HG03196 (cell line): ENCODE measurements at regions not wholly inside any gene's neighbourhood (a gene's known extent, or its start where the extent isn't known, plus 50 kb on each side); places are given as distances from the start of the nearest gene placed in this dataset.
A peak's percentile ranks its signal among the peaks of the same experiment; 100 is the strongest.
"Not testable (repeated sequence)": the region's sequence is repeated elsewhere in the genome, so short reads cannot be mapped to it uniquely, and the experiment has no call there.

Source experiments
- ATAC-seq: cut with Tn5 transposase; IDR thresholded peaks from one replicate; pipeline ENCODE4 v1.9.1; 2021; ENCODE audit not compliant: unreplicated experiment

- no peak for ATAC-seq
Measured at GRCh38 chrY:21600170-21600569, 65.5 kb downstream of the RBMY1A1 start.

DNA sequence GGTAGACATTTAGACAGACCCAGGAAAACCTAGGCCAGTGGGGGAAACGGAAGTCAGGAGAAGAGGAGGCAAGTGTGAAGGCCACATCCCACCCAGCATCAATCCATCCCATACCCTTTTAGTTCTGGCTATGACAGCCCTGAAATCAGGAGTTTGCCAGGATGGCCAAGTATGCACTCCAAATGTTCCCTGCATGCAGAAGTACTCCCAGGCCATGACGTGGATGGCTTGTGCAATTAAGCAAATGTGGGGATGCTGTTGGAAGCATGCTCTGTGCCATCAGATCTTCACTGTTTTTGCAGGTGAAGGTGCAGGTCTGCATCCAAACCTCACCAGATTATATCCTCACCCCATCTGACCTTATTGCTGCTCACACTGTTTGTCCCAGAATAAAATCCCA lies 66.8 kb downstream of the RBMY1A1 start:
- no peak for ATAC-seq

GRCh38 chrY:21602590-21602989 lies 67.9 kb downstream of the RBMY1A1 start:
- no peak for ATAC-seq

- no peak for ATAC-seq
Measured at GRCh38 chrY:21636137-21636536, 101.5 kb downstream of the RBMY1A1 start.

GRCh38 chrY:21650496-21650895 lies 115.8 kb downstream of the RBMY1A1 start:
- ATAC-seq = no peak

DNA sequence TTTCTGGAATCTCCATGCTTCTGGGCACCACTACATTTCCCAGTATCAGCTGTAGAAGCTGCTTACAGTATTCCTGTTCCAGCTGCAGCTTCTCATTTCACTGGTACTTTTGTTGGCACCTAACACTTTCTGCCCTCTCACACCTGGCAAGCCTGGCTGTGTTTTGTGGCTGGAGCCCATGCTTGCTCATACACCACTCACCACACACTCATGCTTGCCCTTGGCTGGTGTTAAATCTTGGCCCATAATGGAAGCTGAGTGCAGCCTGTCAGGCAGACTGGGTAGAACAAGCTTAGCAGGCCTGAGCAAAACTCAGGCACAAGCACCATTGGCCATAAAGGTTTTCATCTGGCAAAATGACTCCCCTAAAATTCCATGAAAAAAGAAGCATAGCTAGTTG lies 124.4 kb downstream of the RBMY1A1 start:
- ATAC-seq = not testable (repeated sequence)

- ATAC-seq = peak; percentile 63
Measured at GRCh38 chrY:21679590-21679989, 144.9 kb downstream of the RBMY1A1 start.

- ATAC-seq = not testable (repeated sequence)
Measured at GRCh38 chrY:21686369-21686768, 151.7 kb downstream of the RBMY1A1 start.

GRCh38 chrY:21701951-21702350 lies 167.3 kb downstream of the RBMY1A1 start:
- ATAC-seq = not testable (repeated sequence)

GRCh38 chrY:21702927-21703326 lies 168.2 kb downstream of the RBMY1A1 start:
- ATAC-seq = not testable (repeated sequence)

DNA sequence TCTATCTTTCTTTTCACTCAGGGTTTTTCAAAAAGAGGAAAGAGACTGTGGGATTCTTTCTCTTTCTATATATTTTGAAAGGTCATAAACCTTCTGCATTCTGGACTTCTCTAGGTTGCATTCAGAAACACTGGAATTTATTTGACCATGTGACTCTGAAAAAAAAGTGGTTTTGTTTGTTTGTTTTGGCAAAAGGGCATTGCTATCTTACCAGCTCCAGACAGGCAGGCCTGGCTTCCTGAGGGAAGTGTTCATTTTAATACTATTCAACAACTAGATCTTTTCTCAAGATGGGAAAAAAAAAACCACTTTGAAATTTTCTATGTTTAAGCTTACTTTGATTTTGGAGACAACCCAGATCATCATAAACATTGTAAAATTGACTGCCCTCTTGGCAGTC lies 170.6 kb downstream of the RBMY1A1 start:
- ATAC-seq = no peak

DNA sequence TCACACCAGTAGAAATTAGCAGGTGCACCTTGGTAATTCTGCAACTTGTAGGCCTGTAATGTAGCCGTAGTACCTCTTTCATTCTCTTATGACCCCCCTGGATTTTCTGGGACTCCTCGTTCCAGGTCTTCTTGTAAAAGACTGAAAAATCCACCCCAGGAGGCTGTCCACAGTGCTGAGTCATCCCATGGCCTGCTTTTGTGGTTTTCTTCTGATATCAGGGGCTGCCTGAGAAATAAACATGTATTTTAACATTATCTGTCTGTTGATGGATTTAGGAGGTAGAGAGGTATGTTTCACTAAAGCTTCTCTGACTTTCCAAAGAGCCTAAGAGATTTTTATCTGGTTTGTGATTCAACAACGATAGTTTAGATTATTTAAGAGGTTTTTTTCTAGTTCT lies 171.9 kb downstream of the RBMY1A1 start:
- ATAC-seq = not testable (repeated sequence)

GRCh38 chrY:21735489-21736060 lies 158.8 kb downstream of the RBMY1D start:
- not testable (repeated sequence) for ATAC-seq

DNA sequence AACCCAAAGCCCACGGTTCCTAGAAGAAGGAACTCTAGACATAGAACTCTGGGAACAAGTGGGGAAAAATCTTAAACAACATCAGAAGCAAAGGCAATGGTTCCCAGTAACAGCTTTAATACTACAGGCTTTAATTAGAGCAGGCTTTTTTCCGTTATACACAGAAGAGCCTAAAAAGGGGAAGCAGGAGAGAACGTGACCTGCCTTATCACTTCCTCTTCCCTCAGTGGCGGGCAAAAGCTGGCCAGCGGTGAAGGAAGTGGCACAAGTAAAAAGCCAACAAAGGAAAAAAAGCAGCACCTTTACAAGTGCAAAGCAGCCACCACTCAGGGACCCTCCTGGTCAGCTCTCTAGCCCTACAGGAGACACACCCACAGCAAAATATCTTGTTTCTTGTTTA lies 149.3 kb downstream of the RBMY1D start:
- ATAC-seq = not testable (repeated sequence)

GRCh38 chrY:21760243-21760642 lies 134.1 kb downstream of the RBMY1D start:
- ATAC-seq = not testable (repeated sequence)

- ATAC-seq = not testable (repeated sequence)
Measured at GRCh38 chrY:21767824-21768223, 126.5 kb downstream of the RBMY1D start.

DNA sequence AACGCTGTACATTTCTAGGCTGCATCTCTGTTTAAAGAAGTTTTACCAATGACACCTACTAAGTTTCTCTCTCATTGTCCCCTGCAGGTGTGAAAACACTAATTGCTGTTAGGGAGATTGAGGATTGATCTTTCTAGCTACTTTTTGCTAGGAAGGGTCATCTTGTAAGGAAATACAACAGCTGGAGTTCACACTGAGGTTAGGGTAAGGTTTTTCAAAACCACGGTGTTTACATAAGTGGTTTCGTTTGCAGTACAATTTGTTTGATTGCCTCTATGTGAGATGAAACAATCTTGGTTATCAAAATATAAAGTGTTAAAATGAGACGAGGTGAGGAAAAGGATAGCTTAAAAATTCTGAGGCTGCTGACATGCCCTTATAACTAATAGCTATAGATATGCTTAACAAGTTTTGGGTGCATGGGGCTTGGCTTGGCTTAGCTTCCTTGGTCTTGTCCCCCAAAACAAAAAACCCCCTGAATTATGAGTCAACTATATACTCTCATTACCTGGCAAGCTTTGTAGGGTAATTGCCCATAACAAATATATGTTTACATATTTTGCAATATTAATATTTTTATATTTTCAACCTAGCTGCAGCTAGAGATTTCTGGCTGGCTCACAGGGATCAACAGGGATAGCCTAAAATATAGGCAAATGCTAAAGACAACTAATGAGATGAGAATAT lies 112.0 kb downstream of the RBMY1D start:
- not testable (repeated sequence) for ATAC-seq

GRCh38 chrY:21813484-21814233 lies 80.7 kb downstream of the RBMY1D start:
- ATAC-seq = no peak

- no peak for ATAC-seq
Measured at GRCh38 chrY:21814491-21814890, 79.8 kb downstream of the RBMY1D start.

DNA sequence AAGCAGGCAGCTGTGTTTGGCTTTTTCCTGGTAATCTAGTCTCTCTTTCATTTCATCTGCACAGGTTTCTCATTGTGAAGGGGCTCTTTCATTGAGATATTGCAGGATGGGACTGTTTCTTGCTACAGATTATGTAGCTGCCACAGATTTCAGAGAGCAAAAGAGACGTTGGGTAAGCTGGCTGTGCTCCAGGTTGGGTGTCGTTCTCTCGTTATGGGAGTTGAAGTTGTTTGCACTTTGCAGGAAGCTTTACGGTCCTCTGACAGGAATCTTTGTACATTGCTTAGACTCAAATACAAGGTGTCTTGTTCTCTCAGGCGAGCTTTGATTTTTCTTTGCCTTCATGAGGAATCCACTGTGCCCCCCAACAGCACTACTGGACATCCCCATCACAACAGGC lies 72.4 kb downstream of the RBMY1D start:
- no peak for ATAC-seq

DNA sequence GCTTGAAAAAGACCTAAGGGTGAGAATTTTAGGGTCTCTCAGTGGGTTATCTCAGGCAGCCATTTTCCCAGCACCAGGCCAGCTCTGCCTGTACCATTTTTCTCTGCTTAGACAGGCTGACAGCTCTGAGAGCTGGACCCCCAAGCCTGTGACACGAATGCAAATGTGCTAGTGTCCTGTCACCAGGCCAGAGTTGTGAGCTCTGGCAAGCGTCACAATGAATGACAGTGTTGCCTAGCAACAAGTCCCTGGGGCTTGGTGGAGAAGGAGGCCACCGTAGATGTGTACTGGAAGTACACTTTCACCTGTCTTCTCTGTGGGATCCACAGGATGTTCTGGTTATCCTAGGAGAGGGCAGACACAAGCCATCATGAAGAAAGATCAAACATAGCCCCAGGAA lies 66.7 kb downstream of the RBMY1D start:
- ATAC-seq = no peak
